SK-N-SH (cell line): ENCODE measurements at regions not wholly inside any gene's neighbourhood (a gene's known extent, or its start where the extent isn't known, plus 50 kb on each side); places are given as distances from the start of the nearest gene placed in this dataset.

Source experiments
- ELF1 ChIP-seq: IDR thresholded peaks from 2 replicates; pipeline ENCODE4 v1.4.0; 2012
- EP300 ChIP-seq, 2 experiments: IDR thresholded peaks; 2 replicates each; pipeline versions ENCODE4 v1.4.0 to v1.6.1; 2012; ENCODE audit warnings: borderline replicate concordance in 1 of 2, low read depth in 1 of 2, low read length in 1 of 2
- FOSL2 ChIP-seq: IDR thresholded peaks from 2 replicates; pipeline ENCODE4 v1.4.0; 2012; ENCODE audit warnings: low read depth, mild to moderate bottlenecking, moderate library complexity, borderline replicate concordance
- FOXM1 ChIP-seq: IDR thresholded peaks from 2 replicates; pipeline ENCODE4 v1.4.0; 2012; ENCODE audit warnings: low read depth, mild to moderate bottlenecking
- GABPA ChIP-seq: IDR thresholded peaks from 2 replicates; pipeline ENCODE4 v1.4.0; 2012; ENCODE audit warnings: low read depth, mild to moderate bottlenecking
- MXI1 ChIP-seq: IDR thresholded peaks from 2 replicates; pipeline ENCODE4 v1.6.1; 2012; ENCODE audit warnings: mild to moderate bottlenecking, low read depth, low read length, improper control_type of control experiment
- POLR2AphosphoS5 ChIP-seq: IDR thresholded peaks from 2 replicates; pipeline ENCODE4 v1.6.1; 2012; ENCODE audit warnings: low read depth, low read length
- RFX5 ChIP-seq: IDR thresholded peaks from 2 replicates; pipeline ENCODE4 v1.6.1; 2012; ENCODE audit warnings: mild to moderate bottlenecking, improper control_type of control experiment, low read length
- RXRA ChIP-seq: IDR thresholded peaks from 2 replicates; pipeline ENCODE4 v1.4.0; 2012; ENCODE audit warnings: low read depth, mild to moderate bottlenecking, borderline replicate concordance
- SMC3 ChIP-seq: IDR thresholded peaks from 2 replicates; pipeline ENCODE4 v1.6.1; 2012; ENCODE audit warnings: low read depth, low read length, improper control_type of control experiment
- TAF1 ChIP-seq: IDR thresholded peaks from 2 replicates; pipeline ENCODE4 v1.6.1; 2012; ENCODE audit warnings: low read depth, mild to moderate bottlenecking, low read length, moderate library complexity, borderline replicate concordance
- YY1 ChIP-seq: IDR thresholded peaks from 2 replicates; pipeline ENCODE4 v1.4.0; 2012; ENCODE audit warnings: low read depth, mild to moderate bottlenecking
- TF ChIP-seq, protein P1 (sequence below): fragments of 200-600 bp; sonication (generic); IDR thresholded peaks from 2 replicates; pipeline ENCODE4 v1.6.1; 2017; ENCODE audit warnings: antibody characterized with exemption, mild to moderate bottlenecking, moderate library complexity
- TF ChIP-seq, protein P2 (sequence below): IDR thresholded peaks from 2 replicates; pipeline ENCODE4 v1.4.0; 2012; ENCODE audit warnings: low read depth

DNA sequence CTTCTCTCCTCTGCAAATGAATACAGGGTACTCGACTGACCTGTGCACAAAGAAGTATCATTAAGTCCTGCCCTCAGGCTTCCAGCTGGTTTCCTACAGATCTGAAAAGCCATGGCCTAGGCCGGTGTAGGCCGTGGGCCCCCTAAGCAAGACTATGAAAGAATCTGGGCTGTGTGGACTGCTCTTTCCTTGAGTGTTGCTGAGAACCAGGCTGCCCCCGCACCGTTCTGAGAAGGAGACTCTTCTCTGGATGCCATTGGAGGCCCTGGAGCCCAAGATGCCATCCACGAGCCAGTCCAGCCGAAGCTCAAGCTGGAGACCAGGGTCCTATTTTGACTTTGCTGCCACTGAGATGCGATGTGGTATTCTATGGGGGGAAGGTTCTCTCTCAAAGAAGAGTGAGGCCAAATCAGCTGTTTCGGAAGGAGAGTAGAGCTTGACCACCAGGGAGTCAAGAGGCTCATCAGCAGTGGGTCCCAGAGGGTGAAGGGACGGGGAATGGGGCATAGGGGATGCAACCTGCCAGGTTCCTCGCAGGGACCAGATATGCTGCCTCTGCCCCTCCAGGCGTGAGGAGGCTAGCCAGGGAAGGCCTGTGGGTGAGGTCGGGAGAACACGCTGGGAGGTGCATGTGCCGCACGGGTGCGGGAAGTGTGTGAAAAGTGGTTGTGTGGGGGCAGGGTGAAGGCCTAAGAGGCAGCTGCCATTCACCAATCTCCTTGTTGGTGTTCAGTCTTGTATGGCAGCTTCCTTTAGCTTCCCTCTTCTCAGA is 96.4 kb upstream of the B3GAT1 start:
- TF ChIP-seq GABPA (no peak), TAF1 (no peak), RXRA (no peak), FOXM1 (no peak), POLR2AphosphoS5 (no peak), EP300 (IDR thresholded peaks at IDR 0.05; ENCODE audit: borderline replicate concordance in 1 of 2, low read depth in 1 of 2, low read length in 1 of 2) (no peak), RFX5 (no peak), FOSL2 (no peak), SMC3 (no peak), YY1 (no peak), MXI1 (no peak), ELF1 (no peak)
- TF ChIP-seq, protein P1, sequence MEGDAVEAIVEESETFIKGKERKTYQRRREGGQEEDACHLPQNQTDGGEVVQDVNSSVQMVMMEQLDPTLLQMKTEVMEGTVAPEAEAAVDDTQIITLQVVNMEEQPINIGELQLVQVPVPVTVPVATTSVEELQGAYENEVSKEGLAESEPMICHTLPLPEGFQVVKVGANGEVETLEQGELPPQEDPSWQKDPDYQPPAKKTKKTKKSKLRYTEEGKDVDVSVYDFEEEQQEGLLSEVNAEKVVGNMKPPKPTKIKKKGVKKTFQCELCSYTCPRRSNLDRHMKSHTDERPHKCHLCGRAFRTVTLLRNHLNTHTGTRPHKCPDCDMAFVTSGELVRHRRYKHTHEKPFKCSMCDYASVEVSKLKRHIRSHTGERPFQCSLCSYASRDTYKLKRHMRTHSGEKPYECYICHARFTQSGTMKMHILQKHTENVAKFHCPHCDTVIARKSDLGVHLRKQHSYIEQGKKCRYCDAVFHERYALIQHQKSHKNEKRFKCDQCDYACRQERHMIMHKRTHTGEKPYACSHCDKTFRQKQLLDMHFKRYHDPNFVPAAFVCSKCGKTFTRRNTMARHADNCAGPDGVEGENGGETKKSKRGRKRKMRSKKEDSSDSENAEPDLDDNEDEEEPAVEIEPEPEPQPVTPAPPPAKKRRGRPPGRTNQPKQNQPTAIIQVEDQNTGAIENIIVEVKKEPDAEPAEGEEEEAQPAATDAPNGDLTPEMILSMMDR, result no peak
- TF ChIP-seq, protein P2, sequence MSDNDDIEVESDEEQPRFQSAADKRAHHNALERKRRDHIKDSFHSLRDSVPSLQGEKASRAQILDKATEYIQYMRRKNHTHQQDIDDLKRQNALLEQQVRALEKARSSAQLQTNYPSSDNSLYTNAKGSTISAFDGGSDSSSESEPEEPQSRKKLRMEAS, result no peak
